ENCODE measurements at regions not wholly inside any gene's neighbourhood (a gene's known extent, or its start where the extent isn't known, plus 50 kb on each side); places are given as distances from the start of the nearest gene placed in this dataset.
"Not testable (repeated sequence)": the region's sequence is repeated elsewhere in the genome, so short reads cannot be mapped to it uniquely, and the experiment has no call there.

GRCh38 chr21:14015841-14016240 lies 194.9 kb downstream of the LIPI start:
- TF ChIP-seq SNAI2 (CRISPR knock-in tag; IDR thresholded peaks at IDR 0.05); GLIS3 (CRISPR knock-in tag; IDR thresholded peaks at IDR 0.05); RARB (CRISPR knock-in tag; IDR thresholded peaks at IDR 0.05); OSR1 (CRISPR knock-in tag; IDR thresholded peaks at IDR 0.05); PATZ1 (CRISPR knock-in tag; IDR thresholded peaks at IDR 0.05; ENCODE audit: borderline replicate concordance); ARNTL (CRISPR knock-in tag; IDR thresholded peaks at IDR 0.05; ENCODE audit: borderline replicate concordance, low read depth); TOX (CRISPR knock-in tag; IDR thresholded peaks at IDR 0.05; ENCODE audit: borderline replicate concordance): not testable (repeated sequence)
